GM23338 (cell line): ENCODE measurements at regions not wholly inside any gene's neighbourhood (a gene's known extent, or its start where the extent isn't known, plus 50 kb on each side); places are given as distances from the start of the nearest gene placed in this dataset.

Experiments used
- EZH2phosphoT487 ChIP-seq: fragments of 200-600 bp; sonication (generic); IDR thresholded peaks from one replicate; pipeline ENCODE4 v1.8.1; 2018; ENCODE audit warnings: antibody characterized with exemption; ENCODE audit not compliant: unreplicated experiment
- NANOG ChIP-seq: IDR thresholded peaks from 2 replicates; pipeline ENCODE4 v1.6.1; 2016; ENCODE audit warnings: antibody characterized with exemption, borderline replicate concordance
- POLR2AphosphoS5 ChIP-seq: IDR thresholded peaks from 2 replicates; pipeline ENCODE4 v1.6.1; 2016; ENCODE audit warnings: antibody characterized with exemption, low read depth
- ZNF114 ChIP-seq: fragments of 250-450 bp; sonication (Bioruptor Pico); IDR thresholded peaks from 2 replicates; pipeline ENCODE4 v1.5.0; 2020; ENCODE audit warnings: mild to moderate bottlenecking, moderate library complexity
- ZNF331 ChIP-seq: fragments of 250-450 bp; sonication (Bioruptor Pico); IDR thresholded peaks from 2 replicates; pipeline ENCODE4 v1.5.0; 2020; ENCODE audit warnings: low read depth, mild to moderate bottlenecking, moderate library complexity
- TF ChIP-seq, protein P1 (sequence below): fragments of 250-450 bp; sonication (Bioruptor Pico); IDR thresholded peaks from 2 replicates; pipeline ENCODE4 v1.5.0; 2020; ENCODE audit warnings: mild to moderate bottlenecking, moderate library complexity
- TF ChIP-seq, protein P2 (sequence below), 2 experiments: fragments of 200-600 bp in 1 of 2; sonication (generic) in 1 of 2; conservative IDR thresholded peaks; 2 replicates each; pipeline versions ENCODE4 v1.5.1 to v1.6.1; 2016 to 2017; ENCODE audit warnings: antibody characterized with exemption in 2 of 2, low read depth in 2 of 2, mild to moderate bottlenecking in 2 of 2, moderate library complexity in 1 of 2
- TF ChIP-seq, protein P3 (sequence below): IDR thresholded peaks from 2 replicates; pipeline ENCODE4 v1.6.1; 2016; ENCODE audit warnings: antibody characterized with exemption

DNA sequence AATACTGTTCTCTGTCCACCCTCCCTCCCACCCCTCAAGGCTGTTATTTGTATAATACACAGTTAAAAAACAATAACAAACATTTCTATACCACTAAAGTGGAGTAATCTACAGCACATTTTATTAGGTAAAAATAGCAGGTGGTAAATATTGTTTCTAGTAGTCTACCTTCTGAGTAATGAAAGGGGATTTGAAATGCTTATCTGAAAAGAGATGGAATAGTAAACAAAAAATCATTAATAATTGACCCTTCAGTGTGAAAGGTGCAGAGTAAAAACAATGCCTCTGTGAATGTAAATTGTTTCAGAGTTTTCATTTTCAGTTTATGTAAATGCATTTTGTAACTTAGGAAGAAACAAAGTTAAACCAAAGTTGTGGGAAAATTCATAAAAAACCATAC, 321.2 kb downstream of the SLC16A7 start (continued):
- TF ChIP-seq, protein P1, sequence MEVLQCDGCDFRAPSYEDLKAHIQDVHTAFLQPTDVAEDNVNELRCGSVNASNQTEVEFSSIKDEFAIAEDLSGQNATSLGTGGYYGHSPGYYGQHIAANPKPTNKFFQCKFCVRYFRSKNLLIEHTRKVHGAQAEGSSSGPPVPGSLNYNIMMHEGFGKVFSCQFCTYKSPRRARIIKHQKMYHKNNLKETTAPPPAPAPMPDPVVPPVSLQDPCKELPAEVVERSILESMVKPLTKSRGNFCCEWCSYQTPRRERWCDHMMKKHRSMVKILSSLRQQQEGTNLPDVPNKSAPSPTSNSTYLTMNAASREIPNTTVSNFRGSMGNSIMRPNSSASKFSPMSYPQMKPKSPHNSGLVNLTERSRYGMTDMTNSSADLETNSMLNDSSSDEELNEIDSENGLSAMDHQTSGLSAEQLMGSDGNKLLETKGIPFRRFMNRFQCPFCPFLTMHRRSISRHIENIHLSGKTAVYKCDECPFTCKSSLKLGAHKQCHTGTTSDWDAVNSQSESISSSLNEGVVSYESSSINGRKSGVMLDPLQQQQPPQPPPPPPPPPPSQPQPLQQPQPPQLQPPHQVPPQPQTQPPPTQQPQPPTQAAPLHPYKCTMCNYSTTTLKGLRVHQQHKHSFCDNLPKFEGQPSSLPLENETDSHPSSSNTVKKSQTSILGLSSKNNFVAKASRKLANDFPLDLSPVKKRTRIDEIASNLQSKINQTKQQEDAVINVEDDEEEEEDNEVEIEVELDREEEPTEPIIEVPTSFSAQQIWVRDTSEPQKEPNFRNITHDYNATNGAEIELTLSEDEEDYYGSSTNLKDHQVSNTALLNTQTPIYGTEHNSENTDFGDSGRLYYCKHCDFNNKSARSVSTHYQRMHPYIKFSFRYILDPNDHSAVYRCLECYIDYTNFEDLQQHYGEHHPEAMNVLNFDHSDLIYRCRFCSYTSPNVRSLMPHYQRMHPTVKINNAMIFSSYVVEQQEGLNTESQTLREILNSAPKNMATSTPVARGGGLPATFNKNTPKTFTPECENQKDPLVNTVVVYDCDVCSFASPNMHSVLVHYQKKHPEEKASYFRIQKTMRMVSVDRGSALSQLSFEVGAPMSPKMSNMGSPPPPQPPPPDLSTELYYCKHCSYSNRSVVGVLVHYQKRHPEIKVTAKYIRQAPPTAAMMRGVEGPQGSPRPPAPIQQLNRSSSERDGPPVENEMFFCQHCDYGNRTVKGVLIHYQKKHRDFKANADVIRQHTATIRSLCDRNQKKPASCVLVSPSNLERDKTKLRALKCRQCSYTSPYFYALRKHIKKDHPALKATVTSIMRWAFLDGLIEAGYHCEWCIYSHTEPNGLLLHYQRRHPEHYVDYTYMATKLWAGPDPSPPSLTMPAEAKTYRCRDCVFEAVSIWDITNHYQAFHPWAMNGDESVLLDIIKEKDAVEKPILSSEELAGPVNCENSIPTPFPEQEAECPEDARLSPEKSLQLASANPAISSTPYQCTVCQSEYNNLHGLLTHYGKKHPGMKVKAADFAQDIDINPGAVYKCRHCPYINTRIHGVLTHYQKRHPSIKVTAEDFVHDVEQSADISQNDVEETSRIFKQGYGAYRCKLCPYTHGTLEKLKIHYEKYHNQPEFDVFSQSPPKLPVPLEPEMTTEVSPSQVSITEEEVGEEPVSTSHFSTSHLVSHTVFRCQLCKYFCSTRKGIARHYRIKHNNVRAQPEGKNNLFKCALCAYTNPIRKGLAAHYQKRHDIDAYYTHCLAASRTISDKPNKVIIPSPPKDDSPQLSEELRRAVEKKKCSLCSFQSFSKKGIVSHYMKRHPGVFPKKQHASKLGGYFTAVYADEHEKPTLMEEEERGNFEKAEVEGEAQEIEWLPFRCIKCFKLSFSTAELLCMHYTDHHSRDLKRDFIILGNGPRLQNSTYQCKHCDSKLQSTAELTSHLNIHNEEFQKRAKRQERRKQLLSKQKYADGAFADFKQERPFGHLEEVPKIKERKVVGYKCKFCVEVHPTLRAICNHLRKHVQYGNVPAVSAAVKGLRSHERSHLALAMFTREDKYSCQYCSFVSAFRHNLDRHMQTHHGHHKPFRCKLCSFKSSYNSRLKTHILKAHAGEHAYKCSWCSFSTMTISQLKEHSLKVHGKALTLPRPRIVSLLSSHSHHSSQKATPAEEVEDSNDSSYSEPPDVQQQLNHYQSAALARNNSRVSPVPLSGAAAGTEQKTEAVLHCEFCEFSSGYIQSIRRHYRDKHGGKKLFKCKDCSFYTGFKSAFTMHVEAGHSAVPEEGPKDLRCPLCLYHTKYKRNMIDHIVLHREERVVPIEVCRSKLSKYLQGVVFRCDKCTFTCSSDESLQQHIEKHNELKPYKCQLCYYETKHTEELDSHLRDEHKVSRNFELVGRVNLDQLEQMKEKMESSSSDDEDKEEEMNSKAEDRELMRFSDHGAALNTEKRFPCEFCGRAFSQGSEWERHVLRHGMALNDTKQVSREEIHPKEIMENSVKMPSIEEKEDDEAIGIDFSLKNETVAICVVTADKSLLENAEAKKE (CRISPR knock-in tag): no peak
- TF ChIP-seq ZNF114 (no peak), POLR2AphosphoS5 (no peak), NANOG (no peak), EZH2phosphoT487 (no peak), ZNF331 (CRISPR knock-in tag) (no peak)
- TF ChIP-seq, protein P2, sequence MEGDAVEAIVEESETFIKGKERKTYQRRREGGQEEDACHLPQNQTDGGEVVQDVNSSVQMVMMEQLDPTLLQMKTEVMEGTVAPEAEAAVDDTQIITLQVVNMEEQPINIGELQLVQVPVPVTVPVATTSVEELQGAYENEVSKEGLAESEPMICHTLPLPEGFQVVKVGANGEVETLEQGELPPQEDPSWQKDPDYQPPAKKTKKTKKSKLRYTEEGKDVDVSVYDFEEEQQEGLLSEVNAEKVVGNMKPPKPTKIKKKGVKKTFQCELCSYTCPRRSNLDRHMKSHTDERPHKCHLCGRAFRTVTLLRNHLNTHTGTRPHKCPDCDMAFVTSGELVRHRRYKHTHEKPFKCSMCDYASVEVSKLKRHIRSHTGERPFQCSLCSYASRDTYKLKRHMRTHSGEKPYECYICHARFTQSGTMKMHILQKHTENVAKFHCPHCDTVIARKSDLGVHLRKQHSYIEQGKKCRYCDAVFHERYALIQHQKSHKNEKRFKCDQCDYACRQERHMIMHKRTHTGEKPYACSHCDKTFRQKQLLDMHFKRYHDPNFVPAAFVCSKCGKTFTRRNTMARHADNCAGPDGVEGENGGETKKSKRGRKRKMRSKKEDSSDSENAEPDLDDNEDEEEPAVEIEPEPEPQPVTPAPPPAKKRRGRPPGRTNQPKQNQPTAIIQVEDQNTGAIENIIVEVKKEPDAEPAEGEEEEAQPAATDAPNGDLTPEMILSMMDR (conservative IDR thresholded peaks at IDR 0.05; ENCODE audit: low read depth in 2 of 2): no peak
- TF ChIP-seq, protein P3, sequence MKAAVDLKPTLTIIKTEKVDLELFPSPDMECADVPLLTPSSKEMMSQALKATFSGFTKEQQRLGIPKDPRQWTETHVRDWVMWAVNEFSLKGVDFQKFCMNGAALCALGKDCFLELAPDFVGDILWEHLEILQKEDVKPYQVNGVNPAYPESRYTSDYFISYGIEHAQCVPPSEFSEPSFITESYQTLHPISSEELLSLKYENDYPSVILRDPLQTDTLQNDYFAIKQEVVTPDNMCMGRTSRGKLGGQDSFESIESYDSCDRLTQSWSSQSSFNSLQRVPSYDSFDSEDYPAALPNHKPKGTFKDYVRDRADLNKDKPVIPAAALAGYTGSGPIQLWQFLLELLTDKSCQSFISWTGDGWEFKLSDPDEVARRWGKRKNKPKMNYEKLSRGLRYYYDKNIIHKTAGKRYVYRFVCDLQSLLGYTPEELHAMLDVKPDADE: no peak
